ENCODE measurements at regions not wholly inside any gene's neighbourhood (a gene's known extent, or its start where the extent isn't known, plus 50 kb on each side); places are given as distances from the start of the nearest gene placed in this dataset.

DNA sequence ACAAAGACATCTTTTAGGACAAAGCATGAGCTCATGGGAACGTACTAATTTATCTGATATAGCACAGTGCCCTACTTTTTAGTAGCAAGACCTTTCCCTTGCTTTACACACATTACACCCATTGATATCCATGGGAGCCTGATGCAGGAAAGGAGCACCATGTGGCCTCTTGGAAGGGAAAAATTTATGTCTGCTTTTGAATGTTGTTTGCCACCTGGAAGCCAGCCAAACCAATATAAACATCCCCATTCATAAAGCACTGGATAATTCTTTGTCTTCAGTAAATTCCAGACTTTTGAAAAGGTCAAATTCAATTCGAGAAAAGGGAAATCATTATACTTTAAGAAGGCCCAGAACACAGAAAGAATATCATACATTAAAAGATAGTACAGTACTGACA is 152.3 kb upstream of the BEND6 start:
- TF ChIP-seq RAD21 (IDR thresholded peaks at IDR 0.05) (no peak), JUND (IDR thresholded peaks at IDR 0.05) (no peak), NR2F2 (IDR thresholded peaks at IDR 0.05) (no peak), FOXA1 (IDR thresholded peaks at IDR 0.05) (no peak), RXRA (IDR thresholded peaks at IDR 0.05) (no peak), GABPA (IDR thresholded peaks at IDR 0.05 in 1 of 2, conservative IDR thresholded peaks at IDR 0.05 in 1 of 2) (no peak), TAF1 (conservative IDR thresholded peaks at IDR 0.05) (no peak), HNF4A (conservative IDR thresholded peaks at IDR 0.05) (no peak), HNF4G (IDR thresholded peaks at IDR 0.05) (no peak), EGR1 (IDR thresholded peaks at IDR 0.05; ENCODE audit: low read depth in 2 of 2) (no peak), FOXA2 (IDR thresholded peaks at IDR 0.05) (no peak), SP1 (IDR thresholded peaks at IDR 0.05) (no peak), YY1 (IDR thresholded peaks at IDR 0.05) (no peak)
- TF ChIP-seq, protein P1, sequence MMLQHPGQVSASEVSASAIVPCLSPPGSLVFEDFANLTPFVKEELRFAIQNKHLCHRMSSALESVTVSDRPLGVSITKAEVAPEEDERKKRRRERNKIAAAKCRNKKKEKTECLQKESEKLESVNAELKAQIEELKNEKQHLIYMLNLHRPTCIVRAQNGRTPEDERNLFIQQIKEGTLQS (IDR thresholded peaks at IDR 0.05) = no peak
- TF ChIP-seq, protein P2, sequence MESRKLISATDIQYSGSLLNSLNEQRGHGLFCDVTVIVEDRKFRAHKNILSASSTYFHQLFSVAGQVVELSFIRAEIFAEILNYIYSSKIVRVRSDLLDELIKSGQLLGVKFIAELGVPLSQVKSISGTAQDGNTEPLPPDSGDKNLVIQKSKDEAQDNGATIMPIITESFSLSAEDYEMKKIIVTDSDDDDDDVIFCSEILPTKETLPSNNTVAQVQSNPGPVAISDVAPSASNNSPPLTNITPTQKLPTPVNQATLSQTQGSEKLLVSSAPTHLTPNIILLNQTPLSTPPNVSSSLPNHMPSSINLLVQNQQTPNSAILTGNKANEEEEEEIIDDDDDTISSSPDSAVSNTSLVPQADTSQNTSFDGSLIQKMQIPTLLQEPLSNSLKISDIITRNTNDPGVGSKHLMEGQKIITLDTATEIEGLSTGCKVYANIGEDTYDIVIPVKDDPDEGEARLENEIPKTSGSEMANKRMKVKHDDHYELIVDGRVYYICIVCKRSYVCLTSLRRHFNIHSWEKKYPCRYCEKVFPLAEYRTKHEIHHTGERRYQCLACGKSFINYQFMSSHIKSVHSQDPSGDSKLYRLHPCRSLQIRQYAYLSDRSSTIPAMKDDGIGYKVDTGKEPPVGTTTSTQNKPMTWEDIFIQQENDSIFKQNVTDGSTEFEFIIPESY (IDR thresholded peaks at IDR 0.05) = no peak
- TF ChIP-seq, protein P3, sequence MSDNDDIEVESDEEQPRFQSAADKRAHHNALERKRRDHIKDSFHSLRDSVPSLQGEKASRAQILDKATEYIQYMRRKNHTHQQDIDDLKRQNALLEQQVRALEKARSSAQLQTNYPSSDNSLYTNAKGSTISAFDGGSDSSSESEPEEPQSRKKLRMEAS (IDR thresholded peaks at IDR 0.05) = no peak
- TF ChIP-seq, protein P4, sequence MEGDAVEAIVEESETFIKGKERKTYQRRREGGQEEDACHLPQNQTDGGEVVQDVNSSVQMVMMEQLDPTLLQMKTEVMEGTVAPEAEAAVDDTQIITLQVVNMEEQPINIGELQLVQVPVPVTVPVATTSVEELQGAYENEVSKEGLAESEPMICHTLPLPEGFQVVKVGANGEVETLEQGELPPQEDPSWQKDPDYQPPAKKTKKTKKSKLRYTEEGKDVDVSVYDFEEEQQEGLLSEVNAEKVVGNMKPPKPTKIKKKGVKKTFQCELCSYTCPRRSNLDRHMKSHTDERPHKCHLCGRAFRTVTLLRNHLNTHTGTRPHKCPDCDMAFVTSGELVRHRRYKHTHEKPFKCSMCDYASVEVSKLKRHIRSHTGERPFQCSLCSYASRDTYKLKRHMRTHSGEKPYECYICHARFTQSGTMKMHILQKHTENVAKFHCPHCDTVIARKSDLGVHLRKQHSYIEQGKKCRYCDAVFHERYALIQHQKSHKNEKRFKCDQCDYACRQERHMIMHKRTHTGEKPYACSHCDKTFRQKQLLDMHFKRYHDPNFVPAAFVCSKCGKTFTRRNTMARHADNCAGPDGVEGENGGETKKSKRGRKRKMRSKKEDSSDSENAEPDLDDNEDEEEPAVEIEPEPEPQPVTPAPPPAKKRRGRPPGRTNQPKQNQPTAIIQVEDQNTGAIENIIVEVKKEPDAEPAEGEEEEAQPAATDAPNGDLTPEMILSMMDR (IDR thresholded peaks at IDR 0.05; ENCODE audit: low read depth, low read length, missing input control) = no peak
- WGBS = 69% methylated on average over 2 of the region's 2 CpGs
- no peak for DNase-seq (ENCODE audit: low spot score)

DNA sequence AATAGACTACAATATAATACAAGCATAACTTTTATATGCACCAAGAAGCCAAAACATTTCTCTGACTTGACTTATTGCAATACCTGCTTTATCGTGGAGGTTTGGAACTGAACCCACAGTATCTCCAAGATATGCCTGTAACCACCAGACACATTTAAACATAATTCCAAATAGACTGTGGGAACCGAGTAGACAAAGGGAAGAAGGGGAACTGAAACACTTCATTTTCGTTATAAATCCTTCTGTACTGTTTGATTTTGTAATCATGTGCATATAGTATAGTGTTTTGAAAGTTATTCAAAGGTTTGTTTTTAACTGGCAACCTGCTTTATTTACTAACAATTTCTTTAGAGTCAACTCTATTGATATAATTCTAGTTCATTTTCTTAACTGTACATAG is 154.9 kb upstream of the BEND6 start:
- no peaks in the 10 kb centered on the region for H3K4me1 ChIP-seq (ENCODE audit: control insufficient read depth in 4 of 4, insufficient read depth in 4 of 4, low read length in 3 of 4)

More for the DNA sequence above, 152.3 kb upstream of the BEND6 start:
- Histone ChIP-seq H3K27me3 (ENCODE audit: control insufficient read depth in 4 of 4, insufficient read depth in 4 of 4, low read length in 3 of 4) (no peaks in the 10 kb centered on the region), H3K4me1 (ENCODE audit: control insufficient read depth in 4 of 4, insufficient read depth in 4 of 4, low read length in 3 of 4) (peaks cover 0 to 5% (median 0%) of the 10 kb centered on the region in 4 donors), H3K4me3 (ENCODE audit: low read depth in 1 of 3, low read length in 3 of 3) (no peak overlapping the region), H3K9me3 (ENCODE audit: control insufficient read depth in 4 of 4, low read length in 3 of 4) (no peaks in the 10 kb centered on the region), H3K36me3 (ENCODE audit: control insufficient read depth in 4 of 4, insufficient read depth in 3 of 4, low read depth in 1 of 4, low read length in 3 of 4) (no peaks in the 10 kb centered on the region), H3K27ac (ENCODE audit: low read depth in 1 of 2, low read length in 2 of 2) (no peak overlapping the region), H3K9ac (ENCODE audit: low read depth in 1 of 2, low read length in 2 of 2) (no peak overlapping the region)

More for the DNA sequence above, 154.9 kb upstream of the BEND6 start:
- 72% methylated on average over 3 of the region's 3 CpGs for WGBS
- Histone ChIP-seq H3K36me3 (ENCODE audit: control insufficient read depth in 4 of 4, insufficient read depth in 3 of 4, low read depth in 1 of 4, low read length in 3 of 4) (no peaks in the 10 kb centered on the region), H3K9ac (ENCODE audit: low read depth in 1 of 2, low read length in 2 of 2) (no peak overlapping the region), H3K27me3 (ENCODE audit: control insufficient read depth in 4 of 4, insufficient read depth in 4 of 4, low read length in 3 of 4) (no peaks in the 10 kb centered on the region), H3K27ac (ENCODE audit: low read depth in 1 of 2, low read length in 2 of 2) (no peak overlapping the region), H3K9me3 (ENCODE audit: control insufficient read depth in 4 of 4, low read length in 3 of 4) (no peaks in the 10 kb centered on the region), H3K4me3 (ENCODE audit: low read depth in 1 of 3, low read length in 3 of 3) (no peak overlapping the region)
- no peak for TF ChIP-seq EGR1 (IDR thresholded peaks at IDR 0.05; ENCODE audit: low read depth in 2 of 2)
- TF ChIP-seq, protein P4 (IDR thresholded peaks at IDR 0.05; ENCODE audit: low read depth, low read length, missing input control) = no peak
- TF ChIP-seq FOXA1 (IDR thresholded peaks at IDR 0.05) = no peak
- TF ChIP-seq, protein P3 (IDR thresholded peaks at IDR 0.05) = no peak
- no peak for TF ChIP-seq HNF4G (IDR thresholded peaks at IDR 0.05)
- no peak for TF ChIP-seq JUND (IDR thresholded peaks at IDR 0.05)
- TF ChIP-seq, protein P1 (IDR thresholded peaks at IDR 0.05) = no peak
- no peak for TF ChIP-seq NR2F2 (IDR thresholded peaks at IDR 0.05)
- TF ChIP-seq TAF1 (conservative IDR thresholded peaks at IDR 0.05) = no peak
- TF ChIP-seq, protein P2 (IDR thresholded peaks at IDR 0.05) = no peak
- no peak for DNase-seq (ENCODE audit: low spot score)
